Left hindlimb (tissue), 1 donor: ENCODE measurements at regions not wholly inside any gene's neighbourhood (a gene's known extent, or its start where the extent isn't known, plus 50 kb on each side); places are given as distances from the start of the nearest gene placed in this dataset.
"Not testable (repeated sequence)": the region's sequence is repeated elsewhere in the genome, so short reads cannot be mapped to it uniquely, and the experiment has no call there.

Experiments
- DNase-seq: peaks from one replicate; pipeline ENCODE4 v3.0.0-alpha.2; 2018

- DNase-seq: no peak
Observed at GRCh38 chr6:164346631-164347030, 932.1 kb downstream of the QKI start.

- DNase-seq: no peak
Observed at GRCh38 chr6:164345806-164346496, 931.4 kb downstream of the QKI start.

- no peak for DNase-seq
Observed at GRCh38 chr6:164345327-164345726, 930.8 kb downstream of the QKI start.

GRCh38 chr6:164344801-164345291 lies 930.3 kb downstream of the QKI start:
- DNase-seq: no peak

- DNase-seq: not testable (repeated sequence)
Observed at GRCh38 chr6:164339442-164339841, 924.9 kb downstream of the QKI start.

GRCh38 chr6:164337925-164338397 lies 923.4 kb downstream of the QKI start:
- DNase-seq: no peak

- DNase-seq: no peak
Observed at GRCh38 chr6:164337024-164337924, 922.8 kb downstream of the QKI start.

- DNase-seq: no peak
Observed at GRCh38 chr6:164336455-164336854, 921.9 kb downstream of the QKI start.

GRCh38 chr6:164331026-164331425 lies 916.5 kb downstream of the QKI start:
- no peak for DNase-seq

GRCh38 chr6:164325168-164325567 lies 910.6 kb downstream of the QKI start:
- DNase-seq: no peak

- no peak for DNase-seq
Observed at GRCh38 chr6:164322533-164322932, 908.0 kb downstream of the QKI start.

- no peak for DNase-seq
Observed at GRCh38 chr6:164321297-164321696, 906.8 kb downstream of the QKI start.

GRCh38 chr6:164315376-164315775 lies 900.9 kb downstream of the QKI start:
- DNase-seq: no peak

- DNase-seq: no peak
Observed at GRCh38 chr6:164308339-164308738, 893.8 kb downstream of the QKI start.

GRCh38 chr6:164303102-164303964 lies 888.8 kb downstream of the QKI start:
- DNase-seq: peak; percentile 36

GRCh38 chr6:164296411-164296810 lies 881.9 kb downstream of the QKI start:
- no peak for DNase-seq

GRCh38 chr6:164294047-164294784 lies 879.7 kb downstream of the QKI start:
- DNase-seq: no peak

- no peak for DNase-seq
Observed at GRCh38 chr6:164291224-164291623, 876.7 kb downstream of the QKI start.

GRCh38 chr6:164290101-164290500 lies 875.6 kb downstream of the QKI start:
- no peak for DNase-seq

GRCh38 chr6:164286011-164286410 lies 871.5 kb downstream of the QKI start:
- no peak for DNase-seq

GRCh38 chr6:164283574-164283973 lies 869.1 kb downstream of the QKI start:
- DNase-seq: no peak

GRCh38 chr6:164276211-164276610 lies 861.7 kb downstream of the QKI start:
- DNase-seq: no peak
